ENCODE measurements at regions not wholly inside any gene's neighbourhood (a gene's known extent, or its start where the extent isn't known, plus 50 kb on each side); places are given as distances from the start of the nearest gene placed in this dataset.

DNA sequence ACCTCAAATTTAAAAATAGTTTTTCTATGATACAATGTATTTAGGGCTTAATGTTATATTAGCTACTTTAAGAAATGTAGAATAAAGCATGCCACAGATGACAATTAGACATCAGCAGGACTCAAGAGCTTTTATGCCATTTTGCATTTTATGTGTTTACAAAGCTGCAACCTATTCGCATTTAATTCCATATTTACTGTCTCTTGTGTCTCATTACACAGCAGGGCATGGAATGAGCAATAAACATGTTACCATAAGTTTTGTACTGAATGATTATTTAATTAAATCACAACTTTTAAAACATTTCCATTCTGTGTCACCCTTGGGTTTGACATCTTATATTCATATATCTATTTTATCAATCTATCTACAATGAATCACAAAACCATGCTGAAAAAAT is 1756.9 kb downstream of the PCDH9 start:
- no peak overlapping the region for H3K27ac ChIP-seq (ENCODE audit: control insufficient read depth, insufficient read depth)
- no peaks in the 10 kb centered on the region for H3K36me3 ChIP-seq (ENCODE audit: control insufficient read depth in 2 of 2, insufficient read depth in 2 of 2, low read length in 1 of 2)
- no peak overlapping the region for H3K4me3 ChIP-seq
- no peaks in the 10 kb centered on the region for H3K9me3 ChIP-seq (replicated peaks; ENCODE audit: control insufficient read depth, insufficient read depth, low read length)
- H3K4me2 ChIP-seq (ENCODE audit: control insufficient read depth, insufficient read depth), result no peak overlapping the region
- 50% methylated on average over 1 of the region's 1 CpG for WGBS (ENCODE audit: insufficient coverage, insufficient replicate concordance, low lambda C conversion rate, missing lambda C conversion rate)
- ChIA-PET SMC1A (ENCODE audit: uncharacterized antibody, unreplicated experiment) (interaction anchor here (1.1 to 1.6 kb wide), 2 partner anchors 12 to 145 kb away, joined by 3 read pairs; no protein-coding TSS in a partner anchor), CTCF (no interaction called here), RAD21 (ENCODE audit: unreplicated experiment) (no interaction called here), POLR2A (interaction anchor here (0.6 kb wide), 1 partner anchor 152 kb away, joined by 4 read pairs; no protein-coding TSS in a partner anchor)
- no peaks in the 10 kb centered on the region for H3K79me2 ChIP-seq (ENCODE audit: control insufficient read depth, insufficient read depth, low read length)
- TF ChIP-seq NFYA (IDR thresholded peaks at IDR 0.05; ENCODE audit: borderline replicate concordance, low read depth, low read length) (no peak), ZNF622 (IDR thresholded peaks at IDR 0.05) (no peak), MYB (IDR thresholded peaks at IDR 0.05; ENCODE audit: borderline replicate concordance, low read depth, low read length) (no peak), RCOR1 (conservative IDR thresholded peaks at IDR 0.05; ENCODE audit: low read depth, low read length) (no peak), ZBED1 (IDR thresholded peaks at IDR 0.05; ENCODE audit: borderline replicate concordance) (no peak), NBN (IDR thresholded peaks at IDR 0.05) (no peak), TBL1XR1 (IDR thresholded peaks at IDR 0.05; ENCODE audit: low read depth, low read length) (no peak), NFIC (IDR thresholded peaks at IDR 0.05; ENCODE audit: low read depth, low read length) (no peak), JUND (IDR thresholded peaks at IDR 0.05; ENCODE audit: low read depth, low read length) (no peak), SIX5 (IDR thresholded peaks at IDR 0.05; ENCODE audit: low read depth, low read length, severe bottlenecking) (no peak), RAD21 (IDR thresholded peaks at IDR 0.05; ENCODE audit: insufficient read depth, low read depth, low read length) (no peak), HDAC6 (IDR thresholded peaks at IDR 0.05; ENCODE audit: unreplicated experiment) (no peak)
- TF ChIP-seq, protein P1, sequence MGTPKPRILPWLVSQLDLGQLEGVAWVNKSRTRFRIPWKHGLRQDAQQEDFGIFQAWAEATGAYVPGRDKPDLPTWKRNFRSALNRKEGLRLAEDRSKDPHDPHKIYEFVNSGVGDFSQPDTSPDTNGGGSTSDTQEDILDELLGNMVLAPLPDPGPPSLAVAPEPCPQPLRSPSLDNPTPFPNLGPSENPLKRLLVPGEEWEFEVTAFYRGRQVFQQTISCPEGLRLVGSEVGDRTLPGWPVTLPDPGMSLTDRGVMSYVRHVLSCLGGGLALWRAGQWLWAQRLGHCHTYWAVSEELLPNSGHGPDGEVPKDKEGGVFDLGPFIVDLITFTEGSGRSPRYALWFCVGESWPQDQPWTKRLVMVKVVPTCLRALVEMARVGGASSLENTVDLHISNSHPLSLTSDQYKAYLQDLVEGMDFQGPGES (IDR thresholded peaks at IDR 0.05), result no peak
- TF ChIP-seq, protein P2, sequence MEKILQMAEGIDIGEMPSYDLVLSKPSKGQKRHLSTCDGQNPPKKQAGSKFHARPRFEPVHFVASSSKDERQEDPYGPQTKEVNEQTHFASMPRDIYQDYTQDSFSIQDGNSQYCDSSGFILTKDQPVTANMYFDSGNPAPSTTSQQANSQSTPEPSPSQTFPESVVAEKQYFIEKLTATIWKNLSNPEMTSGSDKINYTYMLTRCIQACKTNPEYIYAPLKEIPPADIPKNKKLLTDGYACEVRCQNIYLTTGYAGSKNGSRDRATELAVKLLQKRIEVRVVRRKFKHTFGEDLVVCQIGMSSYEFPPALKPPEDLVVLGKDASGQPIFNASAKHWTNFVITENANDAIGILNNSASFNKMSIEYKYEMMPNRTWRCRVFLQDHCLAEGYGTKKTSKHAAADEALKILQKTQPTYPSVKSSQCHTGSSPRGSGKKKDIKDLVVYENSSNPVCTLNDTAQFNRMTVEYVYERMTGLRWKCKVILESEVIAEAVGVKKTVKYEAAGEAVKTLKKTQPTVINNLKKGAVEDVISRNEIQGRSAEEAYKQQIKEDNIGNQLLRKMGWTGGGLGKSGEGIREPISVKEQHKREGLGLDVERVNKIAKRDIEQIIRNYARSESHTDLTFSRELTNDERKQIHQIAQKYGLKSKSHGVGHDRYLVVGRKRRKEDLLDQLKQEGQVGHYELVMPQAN (conservative IDR thresholded peaks at IDR 0.05), result no peak
- TF ChIP-seq, protein P3, sequence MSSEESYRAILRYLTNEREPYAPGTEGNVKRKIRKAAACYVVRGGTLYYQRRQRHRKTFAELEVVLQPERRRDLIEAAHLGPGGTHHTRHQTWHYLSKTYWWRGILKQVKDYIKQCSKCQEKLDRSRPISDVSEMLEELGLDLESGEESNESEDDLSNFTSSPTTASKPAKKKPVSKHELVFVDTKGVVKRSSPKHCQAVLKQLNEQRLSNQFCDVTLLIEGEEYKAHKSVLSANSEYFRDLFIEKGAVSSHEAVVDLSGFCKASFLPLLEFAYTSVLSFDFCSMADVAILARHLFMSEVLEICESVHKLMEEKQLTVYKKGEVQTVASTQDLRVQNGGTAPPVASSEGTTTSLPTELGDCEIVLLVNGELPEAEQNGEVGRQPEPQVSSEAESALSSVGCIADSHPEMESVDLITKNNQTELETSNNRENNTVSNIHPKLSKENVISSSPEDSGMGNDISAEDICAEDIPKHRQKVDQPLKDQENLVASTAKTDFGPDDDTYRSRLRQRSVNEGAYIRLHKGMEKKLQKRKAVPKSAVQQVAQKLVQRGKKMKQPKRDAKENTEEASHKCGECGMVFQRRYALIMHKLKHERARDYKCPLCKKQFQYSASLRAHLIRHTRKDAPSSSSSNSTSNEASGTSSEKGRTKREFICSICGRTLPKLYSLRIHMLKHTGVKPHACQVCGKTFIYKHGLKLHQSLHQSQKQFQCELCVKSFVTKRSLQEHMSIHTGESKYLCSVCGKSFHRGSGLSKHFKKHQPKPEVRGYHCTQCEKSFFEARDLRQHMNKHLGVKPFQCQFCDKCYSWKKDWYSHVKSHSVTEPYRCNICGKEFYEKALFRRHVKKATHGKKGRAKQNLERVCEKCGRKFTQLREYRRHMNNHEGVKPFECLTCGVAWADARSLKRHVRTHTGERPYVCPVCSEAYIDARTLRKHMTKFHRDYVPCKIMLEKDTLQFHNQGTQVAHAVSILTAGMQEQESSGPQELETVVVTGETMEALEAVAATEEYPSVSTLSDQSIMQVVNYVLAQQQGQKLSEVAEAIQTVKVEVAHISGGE (CRISPR knock-in tag; IDR thresholded peaks at IDR 0.05), result no peak
- H4K20me1 ChIP-seq (ENCODE audit: control insufficient read depth, insufficient read depth), result no peaks in the 10 kb centered on the region
- no peak for DNase-seq (ENCODE audit: low read depth, low spot score)
- H2AFZ ChIP-seq (ENCODE audit: control insufficient read depth, low read depth, low read length), result no peak overlapping the region
- no peak overlapping the region for H3K9ac ChIP-seq (ENCODE audit: control insufficient read depth, insufficient read depth, low read length)
- BruUV-seq (replicated peaks), result no TSS peak
- ATAC-seq, result no peak
- in situ Hi-C loops (cut with MboI), result no loop called here
- intact Hi-C loops (cut with micrococcal nuclease; ENCODE audit: unreplicated experiment), result no loop called here
- FAIRE-seq, result no peak
- H3K27me3 ChIP-seq (replicated peaks in 1 of 2; ENCODE audit: control insufficient read depth in 2 of 2, insufficient read depth in 2 of 2, low read length in 1 of 2), result no peaks in the 10 kb centered on the region
- H3K4me1 ChIP-seq (ENCODE audit: control insufficient read depth, insufficient read depth, low read length), result no peaks in the 10 kb centered on the region
